Endothelial cell of umbilical vein (primary cell): ENCODE measurements at regions not wholly inside any gene's neighbourhood (a gene's known extent, or its start where the extent isn't known, plus 50 kb on each side); places are given as distances from the start of the nearest gene placed in this dataset.

Experiments used
- BruUV-seq: library from RNA; stranded (reverse); fragments of 400-500 nt; replicated peaks from 2 replicates; lab custom pipeline; 2021; lab: Mats Ljungman, UMichigan
- CTCF ChIA-PET: fragments of 300-600, 350-600 bp; sonication (Branson Sonifier 250); formaldehyde crosslinking; loops from one replicate; lab custom pipeline; 2021; ENCODE audit warnings: antibody characterized with exemption, inconsistent platforms; lab: Charles Lee
- POLR2A ChIA-PET: fragments of 300-600, 350-600 bp; sonication (Branson Sonifier 250); formaldehyde crosslinking; loops from one replicate; lab custom pipeline; 2021; ENCODE audit warnings: antibody characterized with exemption, inconsistent platforms; lab: Charles Lee
- DNase-seq: peaks from one replicate; pipeline ENCODE4 v3.0.0-alpha.2; 2011; ENCODE audit warnings: low read depth, low spot score
- FAIRE-seq: peaks from 2 replicates; lab custom pipeline; 2011; peaks lifted over from hg19 to GRCh38; lab: Jason Lieb, UNC
- H2AFZ ChIP-seq: 2 replicates; pipeline ENCODE4 v1.6.0; 2012; ENCODE audit warnings: low read depth, low read length, control low read depth, inconsistent platforms
- H3K27ac ChIP-seq: 2 replicates; pipeline ENCODE4 v1.5.1; 2011; ENCODE audit warnings: low read depth, mild to moderate bottlenecking, control low read depth, low read length, moderate library complexity; ENCODE audit not compliant: insufficient read depth
- H3K27me3 ChIP-seq, 2 experiments: 2 replicates each; pipeline versions ENCODE4 v1.6.0 to v1.6.1; 2011; ENCODE audit warnings: low read length in 2 of 2, mixed read lengths in 1 of 2; ENCODE audit not compliant: control insufficient read depth in 2 of 2, insufficient read depth in 2 of 2
- H3K36me3 ChIP-seq, 2 experiments: 2 replicates in 1 of 2; 3 replicates in 1 of 2; pipeline ENCODE4 v1.5.1; 2011; ENCODE audit warnings: low read length in 2 of 2, mild to moderate bottlenecking in 1 of 2, moderate library complexity in 1 of 2; ENCODE audit not compliant: control insufficient read depth in 2 of 2, insufficient read depth in 2 of 2; ENCODE audit errors: extremely low read depth in 1 of 2
- H3K4me1 ChIP-seq: 3 replicates; pipeline ENCODE4 v1.5.1; 2011; ENCODE audit warnings: mild to moderate bottlenecking, low read length; ENCODE audit not compliant: control insufficient read depth, insufficient read depth; ENCODE audit errors: extremely low read depth
- H3K4me2 ChIP-seq: 2 replicates; pipeline ENCODE4 v1.6.1; 2011; ENCODE audit warnings: low read length, control low read depth, mixed read lengths; ENCODE audit not compliant: insufficient read depth
- H3K4me3 ChIP-seq, 3 experiments: fragments of 200-600 bp in 1 of 3; sonication (generic), shearing (Covaris generic) in 1 of 3; replicated peaks in 1 of 3; 2 replicates each; pipeline ENCODE4 v1.5.1; 2011 to 2016; ENCODE audit warnings: control low read depth in 3 of 3, low read length in 3 of 3, mild to moderate bottlenecking in 2 of 3, inconsistent platforms in 1 of 3, low read depth in 1 of 3, moderate library complexity in 1 of 3; ENCODE audit not compliant: insufficient read depth in 1 of 3
- H3K79me2 ChIP-seq: 2 replicates; pipeline ENCODE4 v1.6.0; 2012; ENCODE audit warnings: low read length, inconsistent platforms; ENCODE audit not compliant: control insufficient read depth, insufficient read depth
- H3K9ac ChIP-seq: replicated peaks from 2 replicates; pipeline ENCODE3; 2011; ENCODE audit warnings: low read length, control low read depth; ENCODE audit not compliant: insufficient read depth; ENCODE audit errors: extremely low read depth
- H3K9me1 ChIP-seq: replicated peaks from 3 replicates; pipeline ENCODE4 v1.6.0; 2011; ENCODE audit warnings: mild to moderate bottlenecking, low read length; ENCODE audit not compliant: control insufficient read depth, insufficient read depth; ENCODE audit errors: extremely low read depth
- H3K9me3 ChIP-seq: replicated peaks from 2 replicates; pipeline ENCODE4 v1.5.1; 2012; ENCODE audit warnings: low read length, inconsistent platforms; ENCODE audit not compliant: control insufficient read depth, insufficient read depth
- H4K20me1 ChIP-seq: replicated peaks from 2 replicates; pipeline ENCODE3; 2011; ENCODE audit warnings: mild to moderate bottlenecking, low read length; ENCODE audit not compliant: control insufficient read depth, insufficient read depth; ENCODE audit errors: extremely low read depth
- CTCF ChIP-seq, 2 donors: IDR thresholded peaks; 1 replicate in 1 of 2; 2 replicates in 1 of 2; pipeline ENCODE4 v1.5.1; 2011; ENCODE audit warnings: low read length in 2 of 2, mild to moderate bottlenecking in 2 of 2, moderate library complexity in 2 of 2, control low read depth in 1 of 2, inconsistent platforms in 1 of 2, low read depth in 1 of 2; ENCODE audit not compliant: insufficient read depth in 1 of 2; ENCODE audit errors: extremely low read depth in 1 of 2
- EZH2 ChIP-seq: IDR thresholded peaks from 2 replicates; pipeline ENCODE4 v1.6.1; 2012; ENCODE audit warnings: borderline replicate concordance, low read depth, mild to moderate bottlenecking, moderate library complexity, low read length, inconsistent platforms; ENCODE audit not compliant: severe bottlenecking
- FOS ChIP-seq: IDR thresholded peaks from 2 replicates; pipeline ENCODE4 v1.6.1; 2011; ENCODE audit warnings: mild to moderate bottlenecking, low read length, moderate library complexity, borderline replicate concordance; ENCODE audit not compliant: insufficient read depth
- GATA2 ChIP-seq: IDR thresholded peaks from 2 replicates; pipeline ENCODE4 v1.7.0; 2011; ENCODE audit warnings: low read depth, mild to moderate bottlenecking, moderate library complexity, mixed read lengths, low read length; ENCODE audit not compliant: insufficient read length, insufficient read depth
- JUN ChIP-seq: IDR thresholded peaks from 2 replicates; pipeline ENCODE4 v1.6.1; 2011; ENCODE audit warnings: borderline replicate concordance, low read depth; ENCODE audit not compliant: insufficient read length, insufficient read depth
- MYC ChIP-seq: IDR thresholded peaks from one replicate; pipeline ENCODE4 v1.6.1; 2011; ENCODE audit warnings: mild to moderate bottlenecking, low read depth, low read length
- POLR2A ChIP-seq: IDR thresholded peaks from 2 replicates; pipeline ENCODE4 v1.6.1; 2012; ENCODE audit warnings: low read depth, mild to moderate bottlenecking, control low read depth, low read length
- dilution Hi-C: fragments of 300-500 bp; cut with MboI; formaldehyde crosslinking; loops from one replicate; pipeline ENCODE4 v1.15.0; 2019; ENCODE audit warnings: low sequenced_read_pairs; ENCODE audit not compliant: extremely low pct_ligation_motif_present
- intact Hi-C: fragments of 100-400 bp; cut with micrococcal nuclease; formaldehyde crosslinking; loops from one replicate; pipeline ENCODE4 v1.10.0; 2022
- TF ChIP-seq, protein P1 (sequence below): IDR thresholded peaks from 2 replicates; pipeline ENCODE4 v1.6.1; 2011; ENCODE audit not compliant: insufficient read depth, insufficient read length

GRCh38 chr13:49859560-49859959, 67.1 kb upstream of the KPNA3 start:
- ChIA-PET POLR2A (no interaction called here), CTCF (no interaction called here)
- dilution Hi-C loops (no loop called here), intact Hi-C loops (no loop called here)
- Histone ChIP-seq H3K9ac (no peak overlapping the region), H2AFZ (no peak overlapping the region), H3K27ac (no peak overlapping the region), H3K27me3 (no peaks in the 10 kb centered on the region), H3K4me2 (no peak overlapping the region), H4K20me1 (no peaks in the 10 kb centered on the region), H3K36me3 (no peaks in the 10 kb centered on the region), H3K4me1 (no peaks in the 10 kb centered on the region), H3K9me3 (no peaks in the 10 kb centered on the region), H3K4me3 (no peak overlapping the region), H3K79me2 (no peaks in the 10 kb centered on the region), H3K9me1 (no peaks in the 10 kb centered on the region)
- TF ChIP-seq CTCF (IDR thresholded peaks at IDR 0.05; ENCODE audit: extremely low read depth in 1 of 2, insufficient read depth in 1 of 2, low read depth in 1 of 2, low read length in 2 of 2), result no peak
- no peak for TF ChIP-seq EZH2
- TF ChIP-seq, protein P1, sequence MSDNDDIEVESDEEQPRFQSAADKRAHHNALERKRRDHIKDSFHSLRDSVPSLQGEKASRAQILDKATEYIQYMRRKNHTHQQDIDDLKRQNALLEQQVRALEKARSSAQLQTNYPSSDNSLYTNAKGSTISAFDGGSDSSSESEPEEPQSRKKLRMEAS, result no peak
- no peak for TF ChIP-seq MYC
- no peak for TF ChIP-seq JUN
- peak; percentile 7 for TF ChIP-seq FOS
- TF ChIP-seq GATA2, result no peak
- TF ChIP-seq POLR2A, result no peak
- no peak for FAIRE-seq
- BruUV-seq, result no TSS peak
- DNase-seq, result no peak
